SKM-1 (cell line): ENCODE measurements at regions not wholly inside any gene's neighbourhood (a gene's known extent, or its start where the extent isn't known, plus 50 kb on each side); places are given as distances from the start of the nearest gene placed in this dataset.

Experiments
- DNase-seq: peaks from one replicate; lab custom pipeline; 2025; ENCODE audit not compliant: unreplicated experiment; lab: John Stamatoyannopoulos, UW

- no peak for DNase-seq
These were observed 451.6 kb upstream of the CADM1 start for GRCh38 chr11:115955803-115956202.

GRCh38 chr11:115950660-115951059, 446.4 kb upstream of the CADM1 start:
- DNase-seq, result no peak

- no peak for DNase-seq
These were observed 440.4 kb upstream of the CADM1 start for GRCh38 chr11:115944596-115944995.

- DNase-seq, result no peak
These were observed 437.8 kb upstream of the CADM1 start for GRCh38 chr11:115942011-115942410.

GRCh38 chr11:115941481-115941993, 437.3 kb upstream of the CADM1 start:
- DNase-seq, result no peak

GRCh38 chr11:115941044-115941443, 436.8 kb upstream of the CADM1 start:
- no peak for DNase-seq

- DNase-seq, result no peak
These were observed 435.7 kb upstream of the CADM1 start for GRCh38 chr11:115939731-115940421.

- DNase-seq, result no peak
These were observed 435.0 kb upstream of the CADM1 start for GRCh38 chr11:115939104-115939730.

GRCh38 chr11:115933564-115933963, 429.3 kb upstream of the CADM1 start:
- no peak for DNase-seq

- DNase-seq, result no peak
These were observed 427.4 kb upstream of the CADM1 start for GRCh38 chr11:115931548-115932083.

- no peak for DNase-seq
These were observed 426.8 kb upstream of the CADM1 start for GRCh38 chr11:115930886-115931547.

- DNase-seq, result no peak
These were observed 426.1 kb upstream of the CADM1 start for GRCh38 chr11:115930291-115930690.

GRCh38 chr11:115929618-115930129, 425.5 kb upstream of the CADM1 start:
- DNase-seq, result no peak

GRCh38 chr11:115928811-115929210, 424.6 kb upstream of the CADM1 start:
- no peak for DNase-seq

- no peak for DNase-seq
These were observed 423.7 kb upstream of the CADM1 start for GRCh38 chr11:115927823-115928329.

GRCh38 chr11:115926601-115927000, 422.4 kb upstream of the CADM1 start:
- no peak for DNase-seq

- DNase-seq, result no peak
These were observed 421.9 kb upstream of the CADM1 start for GRCh38 chr11:115926138-115926537.

GRCh38 chr11:115925568-115926090, 421.4 kb upstream of the CADM1 start:
- no peak for DNase-seq

GRCh38 chr11:115924744-115925567, 420.7 kb upstream of the CADM1 start:
- no peak for DNase-seq

GRCh38 chr11:115922876-115923275, 418.7 kb upstream of the CADM1 start:
- DNase-seq, result no peak
